Thoracic aorta (tissue), 2 donors: ENCODE measurements at regions not wholly inside any gene's neighbourhood (a gene's known extent, or its start where the extent isn't known, plus 50 kb on each side); places are given as distances from the start of the nearest gene placed in this dataset.
"Not testable (repeated sequence)": the region's sequence is repeated elsewhere in the genome, so short reads cannot be mapped to it uniquely, and the experiment has no call there.

Source experiments
- ATAC-seq: fragments of 150-250 bp; one replicate; pipeline ENCODE4 v1.8.0; 2017; ENCODE audit warnings: low read depth; ENCODE audit not compliant: insufficient number of reproducible peaks, low FRiP score
- DNase-seq: peaks from one replicate; pipeline ENCODE4 v3.0.0-alpha.2; 2020; ENCODE audit warnings: low spot score
- H3K27ac ChIP-seq, 2 donors: fragments of 200-600 bp; sonication (generic); 1 replicate in 1 of 2; 2 replicates in 1 of 2; pipeline ENCODE4 v1.5.1; 2016; ENCODE audit warnings: mild to moderate bottlenecking in 2 of 2, moderate library complexity in 2 of 2
- H3K27me3 ChIP-seq: fragments of 200-600 bp; sonication (generic); replicated peaks from 2 replicates; pipeline ENCODE4 v1.6.0; 2016; ENCODE audit warnings: mild to moderate bottlenecking; ENCODE audit not compliant: insufficient read depth
- H3K36me3 ChIP-seq: fragments of 200-600 bp; sonication (generic); one replicate; pipeline ENCODE4 v1.5.1; 2016
- H3K4me1 ChIP-seq, 2 donors: fragments of 200-600 bp; sonication (generic); 1 replicate in 1 of 2; 2 replicates in 1 of 2; pipeline versions ENCODE4 v1.5.1 to v1.6.0; 2016; ENCODE audit warnings: low read depth in 2 of 2, mild to moderate bottlenecking in 1 of 2; ENCODE audit not compliant: control insufficient read depth in 1 of 2
- H3K4me3 ChIP-seq: fragments of 200-600 bp; sonication (generic); 2 replicates; pipeline ENCODE4 v1.5.1; 2016; ENCODE audit warnings: mild to moderate bottlenecking
- H3K9me3 ChIP-seq: fragments of 200-600 bp; sonication (generic); 2 replicates; pipeline ENCODE4 v1.5.1; 2016
- CTCF ChIP-seq: fragments of 200-600 bp; sonication (generic); IDR thresholded peaks from one replicate; pipeline ENCODE4 v1.5.1; 2019; ENCODE audit warnings: antibody characterized with exemption

- Histone ChIP-seq H3K4me1 (no peaks in the 10 kb centered on the region), H3K9me3 (no peaks in the 10 kb centered on the region), H3K27me3 (no peaks in the 10 kb centered on the region), H3K36me3 (no peaks in the 10 kb centered on the region), H3K27ac (no peak overlapping the region), H3K4me3 (no peak overlapping the region)
- TF ChIP-seq CTCF, result no peak
- no peak for ATAC-seq
- no peak for DNase-seq
Measured at GRCh38 chr2:146547236-146547635, 1297.6 kb upstream of the ACVR2A start.

GRCh38 chr2:146544701-146545100 lies 1300.1 kb upstream of the ACVR2A start:
- no peak for DNase-seq
- Histone ChIP-seq H3K4me3 (no peak overlapping the region), H3K4me1 (no peaks in the 10 kb centered on the region), H3K9me3 (no peaks in the 10 kb centered on the region), H3K36me3 (no peaks in the 10 kb centered on the region), H3K27ac (no peak overlapping the region), H3K27me3 (no peaks in the 10 kb centered on the region)
- ATAC-seq, result no peak
- no peak for TF ChIP-seq CTCF

GRCh38 chr2:146541896-146542295 lies 1302.9 kb upstream of the ACVR2A start:
- Histone ChIP-seq H3K27ac (no peak overlapping the region), H3K9me3 (no peaks in the 10 kb centered on the region), H3K4me3 (no peak overlapping the region), H3K4me1 (no peaks in the 10 kb centered on the region), H3K36me3 (no peaks in the 10 kb centered on the region), H3K27me3 (no peaks in the 10 kb centered on the region)
- no peak for DNase-seq
- no peak for TF ChIP-seq CTCF
- no peak for ATAC-seq

GRCh38 chr2:146540271-146540932 lies 1304.4 kb upstream of the ACVR2A start:
- Histone ChIP-seq H3K9me3 (no peaks in the 10 kb centered on the region), H3K36me3 (no peaks in the 10 kb centered on the region), H3K27me3 (no peaks in the 10 kb centered on the region), H3K27ac (no peak overlapping the region), H3K4me3 (no peak overlapping the region), H3K4me1 (no peaks in the 10 kb centered on the region)
- ATAC-seq (no peak), DNase-seq (no peak)
- TF ChIP-seq CTCF, result no peak

- H3K4me3 ChIP-seq, H3K36me3 ChIP-seq, H3K27ac ChIP-seq, H3K27me3 ChIP-seq, ATAC-seq, DNase-seq, H3K4me1 ChIP-seq, H3K9me3 ChIP-seq: not testable (repeated sequence)
Measured at GRCh38 chr2:146539739-146540138, 1305.1 kb upstream of the ACVR2A start.

- H3K27ac ChIP-seq, result no peak overlapping the region
- H3K36me3 ChIP-seq, result no peaks in the 10 kb centered on the region
- DNase-seq (no peak), ATAC-seq (no peak)
- H3K4me1 ChIP-seq, result no peaks in the 10 kb centered on the region
- H3K9me3 ChIP-seq, result no peaks in the 10 kb centered on the region
- H3K4me3 ChIP-seq, result no peak overlapping the region
- no peaks in the 10 kb centered on the region for H3K27me3 ChIP-seq
- no peak for TF ChIP-seq CTCF
Measured at GRCh38 chr2:146537477-146537876, 1307.4 kb upstream of the ACVR2A start.
